PFSK-1 (cell line): ENCODE measurements at regions not wholly inside any gene's neighbourhood (a gene's known extent, or its start where the extent isn't known, plus 50 kb on each side); places are given as distances from the start of the nearest gene placed in this dataset.

Experiments used
- FOXP2 ChIP-seq: optimal IDR thresholded peaks from 2 replicates; pipeline ENCODE3; 2011; ENCODE audit warnings: borderline replicate concordance, control low read depth, inconsistent platforms; ENCODE audit not compliant: insufficient read depth; ENCODE audit errors: extremely low read length, extremely low read depth
- POLR2AphosphoS5 ChIP-seq: IDR thresholded peaks from 2 replicates; pipeline ENCODE4 v1.6.1; 2012; ENCODE audit warnings: low read depth, mild to moderate bottlenecking, control low read depth, low read length, moderate library complexity
- REST ChIP-seq, 2 experiments: IDR thresholded peaks; 2 replicates each; pipeline versions ENCODE4 v1.6.1 to v1.8.0; 2011 to 2012; ENCODE audit warnings: low read depth in 2 of 2, low read length in 2 of 2, control low read depth in 1 of 2, inconsistent platforms in 1 of 2, mild to moderate bottlenecking in 1 of 2, moderate library complexity in 1 of 2; ENCODE audit not compliant: insufficient read depth in 1 of 2
- SIN3A ChIP-seq: IDR thresholded peaks from 2 replicates; pipeline ENCODE4 v1.6.1; 2012; ENCODE audit warnings: mild to moderate bottlenecking, low read length, moderate library complexity, borderline replicate concordance; ENCODE audit not compliant: insufficient read depth
- TAF1 ChIP-seq: IDR thresholded peaks from 2 replicates; pipeline ENCODE4 v1.6.1; 2012; ENCODE audit warnings: low read length, control low read depth, borderline replicate concordance; ENCODE audit not compliant: insufficient read depth

DNA sequence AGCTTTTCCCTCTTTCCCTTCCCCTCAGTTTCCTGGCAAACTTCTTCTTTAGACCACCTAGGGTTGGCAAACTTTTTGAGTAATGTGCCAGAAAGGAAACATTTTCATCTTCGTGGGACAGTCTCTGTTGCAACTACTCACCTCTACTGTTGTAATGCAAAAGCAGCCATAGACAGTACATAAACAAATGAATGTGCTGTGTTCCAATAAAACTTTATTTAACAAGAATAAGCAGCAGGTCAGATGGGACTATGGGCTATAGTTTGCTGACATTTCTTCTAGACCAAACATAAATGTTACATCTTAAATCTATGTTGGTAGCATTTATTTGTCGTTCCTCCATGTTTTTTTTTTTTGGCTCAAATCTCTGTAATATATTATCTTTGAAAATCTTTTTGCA is 552.4 kb downstream of the EDEM1 start:
- TF ChIP-seq FOXP2 (no peak), REST (IDR thresholded peaks at IDR 0.05; ENCODE audit: insufficient read depth in 1 of 2, low read depth in 2 of 2, low read length in 2 of 2) (no peak), POLR2AphosphoS5 (no peak), TAF1 (no peak), SIN3A (no peak)

DNA sequence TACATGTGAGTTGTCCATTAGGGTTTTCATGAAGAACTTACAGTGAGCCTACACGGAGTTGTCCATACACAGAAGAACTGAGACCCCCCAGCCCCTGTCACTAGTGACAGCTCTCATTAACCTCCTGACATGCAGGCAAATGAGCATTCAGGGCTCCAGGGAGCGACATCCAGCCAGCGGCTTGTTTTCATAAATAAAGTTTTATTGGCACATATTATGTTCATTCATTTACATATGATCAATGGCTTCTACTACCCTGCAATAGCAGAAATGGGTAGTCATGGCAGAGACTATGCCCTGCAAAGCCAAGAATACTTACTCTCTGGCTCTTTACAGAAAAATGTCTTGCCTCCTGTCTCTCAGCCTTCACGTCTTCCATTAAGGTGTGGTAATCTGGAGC is 553.5 kb downstream of the EDEM1 start:
- TF ChIP-seq REST (IDR thresholded peaks at IDR 0.05; ENCODE audit: insufficient read depth in 1 of 2, low read depth in 2 of 2, low read length in 2 of 2) (no peak), POLR2AphosphoS5 (no peak), FOXP2 (no peak), SIN3A (no peak), TAF1 (no peak)

- TF ChIP-seq POLR2AphosphoS5 (no peak), SIN3A (no peak), REST (IDR thresholded peaks at IDR 0.05; ENCODE audit: insufficient read depth in 1 of 2, low read depth in 2 of 2, low read length in 2 of 2) (no peak), FOXP2 (no peak), TAF1 (no peak)
Measured at GRCh38 chr3:5750091-5750490, 562.6 kb downstream of the EDEM1 start.

DNA sequence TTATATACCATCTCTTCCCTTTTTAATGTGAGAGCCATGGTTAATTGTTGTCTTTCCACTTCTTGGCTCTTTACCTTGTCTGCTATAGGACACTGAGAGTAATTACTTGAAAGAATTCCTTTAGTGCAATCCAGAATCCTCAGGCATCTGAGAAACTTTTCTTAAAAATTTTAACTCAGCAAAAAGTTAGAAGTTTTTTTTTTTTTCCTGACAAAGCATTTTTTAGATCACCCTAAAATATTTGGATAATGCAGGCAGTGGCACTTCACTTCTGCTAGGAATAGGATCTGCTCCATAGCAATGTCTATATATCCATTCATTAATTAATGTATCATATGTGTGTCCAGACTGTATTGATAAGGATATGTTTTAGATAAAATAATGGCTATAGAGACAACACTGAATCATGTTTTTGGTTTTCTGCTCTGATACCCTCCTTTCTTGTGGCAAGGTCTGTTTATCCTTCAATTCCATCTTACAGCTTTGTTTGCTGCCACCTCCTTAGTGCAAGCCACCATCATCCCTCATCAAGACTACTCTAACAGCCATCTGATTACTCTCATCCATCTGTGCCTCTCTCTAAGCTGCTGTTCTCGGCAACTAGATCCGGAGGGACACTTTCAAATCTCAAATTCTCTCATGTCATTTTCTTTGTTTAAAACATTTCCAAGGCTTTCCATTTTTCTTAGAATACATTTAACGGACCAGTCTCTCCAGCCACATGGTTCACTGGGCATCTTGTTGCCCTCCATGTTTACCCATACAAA is 563.5 kb downstream of the EDEM1 start:
- no peak for TF ChIP-seq SIN3A

DNA sequence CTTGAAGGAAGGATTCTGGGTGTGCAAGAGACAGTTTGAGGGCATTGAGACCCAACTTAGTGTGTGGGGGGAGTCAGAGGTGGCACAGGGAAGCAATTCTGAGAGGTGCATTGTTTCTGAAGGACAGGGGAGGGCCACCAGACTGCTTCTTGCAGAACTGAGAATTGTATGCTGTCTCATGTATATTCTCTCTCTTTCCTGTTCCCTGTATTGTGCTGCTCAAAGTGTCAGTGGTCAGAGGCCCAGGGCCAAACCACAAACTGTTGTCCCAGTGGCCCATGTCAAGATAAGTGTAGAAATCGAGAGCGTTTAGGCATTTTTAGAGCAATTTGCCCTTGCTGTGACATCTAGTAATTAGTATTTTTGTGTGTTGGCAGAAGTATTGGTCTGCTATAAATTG is 567.1 kb downstream of the EDEM1 start:
- TF ChIP-seq POLR2AphosphoS5 = no peak
- no peak for TF ChIP-seq REST (IDR thresholded peaks at IDR 0.05; ENCODE audit: insufficient read depth in 1 of 2, low read depth in 2 of 2, low read length in 2 of 2)
- TF ChIP-seq FOXP2 = no peak
- TF ChIP-seq SIN3A = no peak
- no peak for TF ChIP-seq TAF1
